Coronary artery (tissue), 2 donors: ENCODE measurements at regions not wholly inside any gene's neighbourhood (a gene's known extent, or its start where the extent isn't known, plus 50 kb on each side); places are given as distances from the start of the nearest gene placed in this dataset.
"Not testable (repeated sequence)": the region's sequence is repeated elsewhere in the genome, so short reads cannot be mapped to it uniquely, and the experiment has no call there.

ENCODE experiments used
- DNase-seq: peaks from one replicate; pipeline ENCODE4 v3.0.0-alpha.2; 2017; ENCODE audit warnings: low spot score
- H3K27ac ChIP-seq, 2 donors: fragments of 200-600 bp; sonication (generic); one replicate each; pipeline ENCODE4 v1.5.1; 2016 to 2019
- H3K4me3 ChIP-seq: fragments of 200-600 bp; sonication (generic); 2 replicates; pipeline ENCODE4 v1.5.1; 2016; ENCODE audit warnings: mild to moderate bottlenecking, moderate library complexity
- CTCF ChIP-seq: fragments of 200-600 bp; sonication (generic); IDR thresholded peaks from one replicate; pipeline ENCODE4 v1.5.1; 2019; ENCODE audit warnings: antibody characterized with exemption

DNA sequence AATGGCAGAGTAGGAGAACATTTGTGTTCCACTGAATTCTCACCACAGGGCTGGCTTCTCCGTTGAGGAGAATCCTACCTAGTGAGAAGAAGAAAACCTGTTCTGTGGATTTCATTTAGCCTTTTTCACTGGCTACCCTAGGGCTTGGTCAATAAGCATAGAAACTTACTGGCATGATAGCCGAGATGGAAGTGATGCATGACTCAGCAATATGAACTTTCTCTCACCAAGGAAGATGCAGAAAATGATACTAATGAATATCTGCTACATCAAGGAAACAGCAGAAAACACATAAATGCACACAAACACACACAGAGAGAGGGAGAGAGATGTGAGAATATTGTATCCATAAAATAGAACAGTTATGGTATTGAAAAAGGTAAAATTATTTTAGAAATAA lies 216.3 kb downstream of the HHIP start:
- Histone ChIP-seq H3K27ac (no peak overlapping the region), H3K4me3 (no peak overlapping the region)
- no peak for DNase-seq
- TF ChIP-seq CTCF: no peak

- not testable (repeated sequence) for DNase-seq, H3K4me3 ChIP-seq, H3K27ac ChIP-seq
Measured at GRCh38 chr4:144864891-144865290, 218.9 kb downstream of the HHIP start.

GRCh38 chr4:144868309-144868708 lies 222.4 kb downstream of the HHIP start:
- DNase-seq: no peak
- TF ChIP-seq CTCF: no peak
- H3K4me3 ChIP-seq: no peak overlapping the region
- H3K27ac ChIP-seq: no peak overlapping the region

DNA sequence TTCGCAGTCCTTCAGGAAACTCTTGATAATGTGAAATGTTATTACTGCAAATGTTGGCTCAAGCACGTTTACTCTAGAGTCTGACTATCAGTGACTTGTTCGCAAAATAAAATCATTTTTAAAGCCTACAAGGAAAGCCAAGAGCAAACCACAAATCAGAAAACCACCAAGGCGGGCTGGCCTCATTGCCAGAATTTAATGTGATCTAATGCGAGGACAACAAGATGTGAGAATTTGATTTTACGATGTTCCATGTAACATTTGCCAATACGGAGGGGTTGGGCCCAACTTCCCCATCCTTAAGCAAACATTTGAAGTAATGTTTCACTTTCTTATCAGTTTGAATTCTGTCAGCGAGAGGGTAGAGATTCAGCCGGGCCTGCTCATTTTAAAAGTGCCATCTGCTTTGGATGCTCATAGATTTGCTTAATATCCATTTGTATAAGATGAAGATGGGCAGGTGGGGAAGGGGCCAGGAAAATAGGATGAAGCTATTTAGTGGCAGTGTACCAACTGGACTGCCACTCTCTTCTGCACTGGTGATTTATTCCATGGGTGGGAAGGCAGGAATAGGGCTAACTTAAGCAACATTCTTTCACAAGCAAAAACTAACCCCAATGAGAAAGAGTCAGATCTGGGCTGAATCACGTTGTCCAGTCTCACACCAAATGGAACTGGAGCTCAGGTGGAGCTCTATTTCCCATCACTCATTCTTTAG lies 225.3 kb downstream of the ANAPC10 start:
- no peak for TF ChIP-seq CTCF
- H3K4me3 ChIP-seq: peak overlapping the region; percentile 51
- DNase-seq: no peak
- peak overlapping the region in 1 of 2 donors; percentile 26 for H3K27ac ChIP-seq

DNA sequence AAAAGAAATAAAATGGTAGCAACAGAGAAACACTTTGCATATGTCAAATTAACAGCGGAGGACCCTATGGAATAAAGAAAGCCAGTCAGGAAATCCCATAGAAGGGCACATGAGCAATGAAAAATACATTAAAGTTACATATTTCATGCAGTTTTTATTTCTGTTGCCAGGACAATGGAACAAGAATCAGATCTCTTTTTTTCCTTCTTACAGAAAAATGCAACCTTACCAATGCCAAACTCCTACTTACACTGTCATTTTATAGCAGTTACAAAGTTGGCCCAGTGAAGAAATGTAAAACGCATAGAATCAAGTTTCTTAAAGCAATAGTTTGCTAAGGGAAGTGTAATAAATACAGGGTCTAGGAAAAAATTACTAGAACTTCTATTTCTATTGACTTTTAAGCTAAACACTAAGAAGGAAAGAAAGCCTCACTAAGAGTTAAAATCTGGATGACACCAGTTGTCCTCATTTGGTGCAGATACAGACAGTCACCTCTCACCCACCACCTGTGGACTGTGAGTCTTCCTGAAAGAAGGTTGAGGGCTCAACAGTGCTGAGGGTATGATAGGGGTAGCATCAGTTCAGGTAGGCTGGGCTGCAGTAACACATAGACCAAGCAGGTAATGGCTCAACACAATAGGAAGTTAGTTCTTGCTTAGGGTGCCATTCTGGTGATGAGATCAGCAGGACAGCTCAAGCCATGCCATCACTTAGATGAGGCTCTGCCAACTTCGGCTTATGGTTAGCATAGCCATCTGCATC lies 224.6 kb downstream of the ANAPC10 start:
- no peak overlapping the region for H3K27ac ChIP-seq
- no peak for TF ChIP-seq CTCF
- DNase-seq: no peak
- no peak overlapping the region for H3K4me3 ChIP-seq

- Histone ChIP-seq H3K4me3 (no peak overlapping the region), H3K27ac (no peak overlapping the region)
- TF ChIP-seq CTCF: no peak
- DNase-seq: no peak
Measured at GRCh38 chr4:144894573-144894972, 203.4 kb downstream of the ANAPC10 start.

GRCh38 chr4:144899393-144899792 lies 198.6 kb downstream of the ANAPC10 start:
- DNase-seq: no peak
- H3K27ac ChIP-seq: no peak overlapping the region
- no peak overlapping the region for H3K4me3 ChIP-seq
- TF ChIP-seq CTCF: no peak
